ENCODE measurements at regions not wholly inside any gene's neighbourhood (a gene's known extent, or its start where the extent isn't known, plus 50 kb on each side); places are given as distances from the start of the nearest gene placed in this dataset.
"Not testable (repeated sequence)": the region's sequence is repeated elsewhere in the genome, so short reads cannot be mapped to it uniquely, and the experiment has no call there.

- no peak overlapping the region for H3K4me3 Mint-ChIP-seq
- H3K27ac Mint-ChIP-seq: no peak overlapping the region
- intact Hi-C loops (cut with micrococcal nuclease): no loop called here
- peaks cover 12% of the 10 kb centered on the region for H3K27me3 Mint-ChIP-seq
- H3K9me3 Mint-ChIP-seq: no peaks in the 10 kb centered on the region
- H3K4me1 Mint-ChIP-seq (ENCODE audit: low read depth): peaks cover 12% of the 10 kb centered on the region
- no peaks in the 10 kb centered on the region for H3K36me3 Mint-ChIP-seq (ENCODE audit: low read depth)
Observed at GRCh38 chr9:89941875-89942274, 337.1 kb downstream of the GADD45G start.

- peaks cover 12% of the 10 kb centered on the region for H3K4me1 Mint-ChIP-seq (ENCODE audit: low read depth)
- no peak overlapping the region for H3K4me3 Mint-ChIP-seq
- H3K27ac Mint-ChIP-seq: no peak overlapping the region
- no peaks in the 10 kb centered on the region for H3K36me3 Mint-ChIP-seq (ENCODE audit: low read depth)
- peaks cover 12% of the 10 kb centered on the region for H3K27me3 Mint-ChIP-seq
- no peaks in the 10 kb centered on the region for H3K9me3 Mint-ChIP-seq
- intact Hi-C loops (cut with micrococcal nuclease): no loop called here
Observed at GRCh38 chr9:89942643-89943042, 337.8 kb downstream of the GADD45G start.

- H3K4me3 Mint-ChIP-seq: no peak overlapping the region
- peaks cover 12% of the 10 kb centered on the region for H3K4me1 Mint-ChIP-seq (ENCODE audit: low read depth)
- peaks cover 12% of the 10 kb centered on the region for H3K27me3 Mint-ChIP-seq
- no peaks in the 10 kb centered on the region for H3K9me3 Mint-ChIP-seq
- no peak overlapping the region for H3K27ac Mint-ChIP-seq
- intact Hi-C loops (cut with micrococcal nuclease): no loop called here
- H3K36me3 Mint-ChIP-seq (ENCODE audit: low read depth): no peaks in the 10 kb centered on the region
Observed at GRCh38 chr9:89943309-89943708, 338.5 kb downstream of the GADD45G start.

- no peak overlapping the region for H3K27ac Mint-ChIP-seq
- H3K9me3 Mint-ChIP-seq: no peaks in the 10 kb centered on the region
- H3K4me3 Mint-ChIP-seq: no peak overlapping the region
- intact Hi-C loops (cut with micrococcal nuclease): no loop called here
- H3K4me1 Mint-ChIP-seq (ENCODE audit: low read depth): peaks cover 10% of the 10 kb centered on the region
- peaks cover 11% of the 10 kb centered on the region for H3K27me3 Mint-ChIP-seq
- no peaks in the 10 kb centered on the region for H3K36me3 Mint-ChIP-seq (ENCODE audit: low read depth)
Observed at GRCh38 chr9:89943728-89944127, 338.9 kb downstream of the GADD45G start.

GRCh38 chr9:89945133-89945532, 340.3 kb downstream of the GADD45G start:
- no peak overlapping the region for H3K4me3 Mint-ChIP-seq
- H3K4me1 Mint-ChIP-seq (ENCODE audit: low read depth): peaks cover 7% of the 10 kb centered on the region
- H3K36me3 Mint-ChIP-seq (ENCODE audit: low read depth): no peaks in the 10 kb centered on the region
- intact Hi-C loops (cut with micrococcal nuclease): no loop called here
- no peaks in the 10 kb centered on the region for H3K9me3 Mint-ChIP-seq
- no peak overlapping the region for H3K27ac Mint-ChIP-seq
- peaks cover 6% of the 10 kb centered on the region for H3K27me3 Mint-ChIP-seq

GRCh38 chr9:89946741-89947140, 341.9 kb downstream of the GADD45G start:
- H3K4me1 Mint-ChIP-seq (ENCODE audit: low read depth): peaks cover 7% of the 10 kb centered on the region
- peaks cover 4% of the 10 kb centered on the region for H3K27me3 Mint-ChIP-seq
- no peak overlapping the region for H3K4me3 Mint-ChIP-seq
- H3K27ac Mint-ChIP-seq: no peak overlapping the region
- H3K9me3 Mint-ChIP-seq: no peaks in the 10 kb centered on the region
- intact Hi-C loops (cut with micrococcal nuclease): no loop called here
- H3K36me3 Mint-ChIP-seq (ENCODE audit: low read depth): no peaks in the 10 kb centered on the region

- no peak overlapping the region for H3K4me3 Mint-ChIP-seq
- intact Hi-C loops (cut with micrococcal nuclease): no loop called here
- H3K27ac Mint-ChIP-seq: no peak overlapping the region
- H3K36me3 Mint-ChIP-seq (ENCODE audit: low read depth): no peaks in the 10 kb centered on the region
- no peaks in the 10 kb centered on the region for H3K9me3 Mint-ChIP-seq
- no peaks in the 10 kb centered on the region for H3K27me3 Mint-ChIP-seq
- H3K4me1 Mint-ChIP-seq (ENCODE audit: low read depth): peaks cover 6% of the 10 kb centered on the region
Observed at GRCh38 chr9:89949111-89949510, 344.3 kb downstream of the GADD45G start.

GRCh38 chr9:89951675-89952074, 346.9 kb downstream of the GADD45G start:
- no peaks in the 10 kb centered on the region for H3K9me3 Mint-ChIP-seq
- intact Hi-C loops (cut with micrococcal nuclease): no loop called here
- H3K36me3 Mint-ChIP-seq (ENCODE audit: low read depth): no peaks in the 10 kb centered on the region
- peaks cover 10% of the 10 kb centered on the region for H3K4me1 Mint-ChIP-seq (ENCODE audit: low read depth)
- no peak overlapping the region for H3K27ac Mint-ChIP-seq
- no peaks in the 10 kb centered on the region for H3K27me3 Mint-ChIP-seq
- no peak overlapping the region for H3K4me3 Mint-ChIP-seq

GRCh38 chr9:89952401-89952800, 347.6 kb downstream of the GADD45G start:
- no peaks in the 10 kb centered on the region for H3K27me3 Mint-ChIP-seq
- no peak overlapping the region for H3K4me3 Mint-ChIP-seq
- H3K36me3 Mint-ChIP-seq (ENCODE audit: low read depth): no peaks in the 10 kb centered on the region
- no peaks in the 10 kb centered on the region for H3K9me3 Mint-ChIP-seq
- intact Hi-C loops (cut with micrococcal nuclease): no loop called here
- H3K4me1 Mint-ChIP-seq (ENCODE audit: low read depth): peaks cover 10% of the 10 kb centered on the region
- no peak overlapping the region for H3K27ac Mint-ChIP-seq

GRCh38 chr9:89953263-89953662, 348.5 kb downstream of the GADD45G start:
- intact Hi-C loops (cut with micrococcal nuclease); H3K9me3 Mint-ChIP-seq; H3K4me3 Mint-ChIP-seq: not testable (repeated sequence)

GRCh38 chr9:89953824-89954615, 349.2 kb downstream of the GADD45G start:
- intact Hi-C loops (cut with micrococcal nuclease): no loop called here
- H3K9me3 Mint-ChIP-seq: no peaks in the 10 kb centered on the region
- no peaks in the 10 kb centered on the region for H3K27me3 Mint-ChIP-seq
- H3K36me3 Mint-ChIP-seq (ENCODE audit: low read depth): no peaks in the 10 kb centered on the region
- no peak overlapping the region for H3K4me3 Mint-ChIP-seq
- H3K4me1 Mint-ChIP-seq (ENCODE audit: low read depth): peaks cover 10% of the 10 kb centered on the region
- H3K27ac Mint-ChIP-seq: no peak overlapping the region

More at GRCh38 chr9:89953263-89953662, 348.5 kb downstream of the GADD45G start:
- not testable (repeated sequence) for H3K36me3 Mint-ChIP-seq (ENCODE audit: low read depth); H3K27me3 Mint-ChIP-seq; H3K27ac Mint-ChIP-seq; H3K4me1 Mint-ChIP-seq (ENCODE audit: low read depth)

GRCh38 chr9:89955144-89955543, 350.3 kb downstream of the GADD45G start:
- no peaks in the 10 kb centered on the region for H3K9me3 Mint-ChIP-seq

GRCh38 chr9:89955626-89956025, 350.8 kb downstream of the GADD45G start:
- H3K27ac Mint-ChIP-seq: no peak overlapping the region
- intact Hi-C loops (cut with micrococcal nuclease): no loop called here
- H3K9me3 Mint-ChIP-seq: no peaks in the 10 kb centered on the region
- no peaks in the 10 kb centered on the region for H3K27me3 Mint-ChIP-seq
- H3K36me3 Mint-ChIP-seq (ENCODE audit: low read depth): no peaks in the 10 kb centered on the region
- H3K4me1 Mint-ChIP-seq (ENCODE audit: low read depth): peaks cover 10% of the 10 kb centered on the region
- H3K4me3 Mint-ChIP-seq: no peak overlapping the region

More at GRCh38 chr9:89955144-89955543, 350.3 kb downstream of the GADD45G start:
- Mint-ChIP-seq H3K36me3 (ENCODE audit: low read depth) (no peaks in the 10 kb centered on the region), H3K27ac (no peak overlapping the region), H3K27me3 (no peaks in the 10 kb centered on the region), H3K4me1 (ENCODE audit: low read depth) (peaks cover 10% of the 10 kb centered on the region), H3K4me3 (no peak overlapping the region)
- intact Hi-C loops (cut with micrococcal nuclease): no loop called here

GRCh38 chr9:89956331-89956730, 351.5 kb downstream of the GADD45G start:
- Mint-ChIP-seq H3K4me3 (no peak overlapping the region), H3K27ac (no peak overlapping the region), H3K36me3 (ENCODE audit: low read depth) (no peaks in the 10 kb centered on the region), H3K27me3 (no peaks in the 10 kb centered on the region), H3K4me1 (ENCODE audit: low read depth) (peaks cover 15% of the 10 kb centered on the region), H3K9me3 (no peaks in the 10 kb centered on the region)
- intact Hi-C loops (cut with micrococcal nuclease): no loop called here

GRCh38 chr9:89956907-89957306, 352.1 kb downstream of the GADD45G start:
- Mint-ChIP-seq H3K27ac (no peak overlapping the region), H3K9me3 (no peaks in the 10 kb centered on the region), H3K36me3 (ENCODE audit: low read depth) (no peaks in the 10 kb centered on the region), H3K4me3 (no peak overlapping the region), H3K4me1 (ENCODE audit: low read depth) (peaks cover 21% of the 10 kb centered on the region), H3K27me3 (no peaks in the 10 kb centered on the region)
- intact Hi-C loops (cut with micrococcal nuclease): no loop called here

All from dendritic cell treated with granulocyte-macrophage colony-stimulating factor and Interleukin-4, amounts not matched to agents 40 ng/mL and 50 ng/mL, for 4 days (primary cell).